Mesothelial cell of epicardium (in vitro differentiated cells): ENCODE measurements at regions not wholly inside any gene's neighbourhood (a gene's known extent, or its start where the extent isn't known, plus 50 kb on each side); places are given as distances from the start of the nearest gene placed in this dataset.

Experiments
- DNase-seq, 2 experiments: peaks; one replicate each; pipeline ENCODE4 v3.0.0; 2021; ENCODE audit warnings: low spot score in 2 of 2; ENCODE audit not compliant: unreplicated experiment in 2 of 2
- H3K27ac Mint-ChIP-seq: 2 replicates; pipeline ENCODE4 v1.8.0; 2021; ENCODE audit warnings: mixed read lengths
- H3K27me3 Mint-ChIP-seq: 2 replicates; pipeline ENCODE4 v1.8.0; 2021; ENCODE audit warnings: low read depth, mixed read lengths
- H3K36me3 Mint-ChIP-seq: 2 replicates; pipeline ENCODE4 v1.8.0; 2021; ENCODE audit warnings: mixed read lengths
- H3K4me1 Mint-ChIP-seq: 2 replicates; pipeline ENCODE4 v1.8.0; 2021; ENCODE audit warnings: mixed read lengths
- H3K4me3 Mint-ChIP-seq: 2 replicates; pipeline ENCODE4 v1.8.0; 2021; ENCODE audit warnings: mild to moderate bottlenecking, moderate library complexity, mixed read lengths
- H3K9me3 Mint-ChIP-seq: 2 replicates; pipeline ENCODE4 v1.8.0; 2021; ENCODE audit warnings: mixed read lengths
- TF ChIP-seq, protein P1 (sequence below): fragments of 200-600 bp; sonication (generic); IDR thresholded peaks from one replicate; pipeline ENCODE4 v1.5.0; 2021; ENCODE audit warnings: antibody characterized with exemption; ENCODE audit not compliant: unreplicated experiment

DNA sequence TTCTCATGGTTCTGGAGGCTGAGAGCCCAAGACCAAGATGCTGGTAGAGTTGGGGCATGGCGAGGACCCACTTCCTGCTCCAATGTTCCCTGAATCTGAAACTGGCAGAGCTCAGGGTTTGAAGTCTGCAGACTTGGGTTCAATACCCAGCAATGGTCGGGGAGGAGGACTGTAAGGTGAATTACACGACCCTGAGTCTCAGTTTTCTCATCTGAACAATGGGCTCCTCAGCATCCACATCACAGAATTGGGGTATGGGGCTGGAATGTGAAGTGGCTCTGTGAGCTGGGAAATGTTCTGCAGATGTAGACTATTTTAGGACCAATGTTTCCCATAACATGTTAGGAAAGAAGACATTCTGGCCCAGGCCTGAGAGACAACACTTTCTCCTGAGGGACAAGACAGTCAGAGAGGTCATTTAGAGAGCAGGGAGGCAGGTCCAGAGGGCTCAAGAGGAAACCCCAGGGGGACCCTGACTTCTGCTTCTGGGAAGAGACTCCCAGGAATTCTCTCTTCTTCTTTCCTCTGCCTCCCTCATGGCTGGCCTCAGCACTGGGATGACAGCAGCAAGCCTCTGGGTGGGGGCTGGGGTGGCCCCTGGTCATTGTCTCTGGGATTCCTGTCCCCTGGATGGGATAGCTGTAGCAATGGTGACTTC, 141.3 kb upstream of the PMEPA1 start:
- Mint-ChIP-seq H3K27ac (no peak overlapping the region), H3K4me1 (no peaks in the 10 kb centered on the region), H3K9me3 (no peaks in the 10 kb centered on the region), H3K36me3 (no peaks in the 10 kb centered on the region), H3K4me3 (no peak overlapping the region), H3K27me3 (peaks cover 14% of the 10 kb centered on the region)
- DNase-seq, result peak in 1 of 2 experiments; percentile 22
- TF ChIP-seq, protein P1, sequence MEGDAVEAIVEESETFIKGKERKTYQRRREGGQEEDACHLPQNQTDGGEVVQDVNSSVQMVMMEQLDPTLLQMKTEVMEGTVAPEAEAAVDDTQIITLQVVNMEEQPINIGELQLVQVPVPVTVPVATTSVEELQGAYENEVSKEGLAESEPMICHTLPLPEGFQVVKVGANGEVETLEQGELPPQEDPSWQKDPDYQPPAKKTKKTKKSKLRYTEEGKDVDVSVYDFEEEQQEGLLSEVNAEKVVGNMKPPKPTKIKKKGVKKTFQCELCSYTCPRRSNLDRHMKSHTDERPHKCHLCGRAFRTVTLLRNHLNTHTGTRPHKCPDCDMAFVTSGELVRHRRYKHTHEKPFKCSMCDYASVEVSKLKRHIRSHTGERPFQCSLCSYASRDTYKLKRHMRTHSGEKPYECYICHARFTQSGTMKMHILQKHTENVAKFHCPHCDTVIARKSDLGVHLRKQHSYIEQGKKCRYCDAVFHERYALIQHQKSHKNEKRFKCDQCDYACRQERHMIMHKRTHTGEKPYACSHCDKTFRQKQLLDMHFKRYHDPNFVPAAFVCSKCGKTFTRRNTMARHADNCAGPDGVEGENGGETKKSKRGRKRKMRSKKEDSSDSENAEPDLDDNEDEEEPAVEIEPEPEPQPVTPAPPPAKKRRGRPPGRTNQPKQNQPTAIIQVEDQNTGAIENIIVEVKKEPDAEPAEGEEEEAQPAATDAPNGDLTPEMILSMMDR, result no peak

DNA sequence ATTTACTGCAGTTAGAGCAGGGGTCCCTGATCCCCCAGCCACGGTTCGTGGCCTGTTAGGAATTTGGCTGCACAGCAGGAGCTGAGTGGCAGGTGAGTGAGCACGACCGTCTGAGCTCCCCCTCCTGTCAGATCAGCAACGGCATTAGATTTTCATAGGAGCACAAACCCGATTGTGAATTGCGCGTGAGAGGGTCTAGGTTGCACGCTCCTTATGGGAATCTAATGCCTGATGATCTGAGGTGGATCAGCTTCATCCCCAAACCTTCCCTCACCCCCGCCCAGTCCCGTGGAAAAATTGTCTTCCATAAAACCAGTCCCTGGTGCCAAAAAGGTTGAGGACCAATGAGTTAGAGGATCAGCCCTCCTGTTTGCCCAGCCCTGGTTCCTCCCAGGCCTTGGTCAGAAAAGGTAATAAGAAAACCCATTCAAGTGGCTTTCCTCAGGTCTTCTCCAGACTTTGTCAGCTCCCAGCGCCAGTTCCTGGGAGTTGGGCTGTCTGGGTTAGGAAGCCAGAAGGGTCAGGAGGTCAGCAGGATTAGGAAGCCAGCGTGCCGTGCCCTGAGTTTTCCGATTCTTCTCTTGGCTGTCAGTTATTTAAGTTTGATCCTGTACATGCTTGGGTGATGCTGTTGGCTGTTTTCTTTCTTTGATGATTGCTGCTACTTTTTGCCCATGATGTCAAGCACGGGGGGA, 139.9 kb upstream of the PMEPA1 start:
- TF ChIP-seq, protein P1, result no peak
- H3K27me3 Mint-ChIP-seq, result peaks cover 14% of the 10 kb centered on the region
- H3K9me3 Mint-ChIP-seq, result no peaks in the 10 kb centered on the region
- H3K27ac Mint-ChIP-seq, result no peak overlapping the region
- H3K4me1 Mint-ChIP-seq, result no peaks in the 10 kb centered on the region
- peak in 1 of 2 experiments; percentile 19 for DNase-seq
- no peaks in the 10 kb centered on the region for H3K36me3 Mint-ChIP-seq
- H3K4me3 Mint-ChIP-seq, result no peak overlapping the region

DNA sequence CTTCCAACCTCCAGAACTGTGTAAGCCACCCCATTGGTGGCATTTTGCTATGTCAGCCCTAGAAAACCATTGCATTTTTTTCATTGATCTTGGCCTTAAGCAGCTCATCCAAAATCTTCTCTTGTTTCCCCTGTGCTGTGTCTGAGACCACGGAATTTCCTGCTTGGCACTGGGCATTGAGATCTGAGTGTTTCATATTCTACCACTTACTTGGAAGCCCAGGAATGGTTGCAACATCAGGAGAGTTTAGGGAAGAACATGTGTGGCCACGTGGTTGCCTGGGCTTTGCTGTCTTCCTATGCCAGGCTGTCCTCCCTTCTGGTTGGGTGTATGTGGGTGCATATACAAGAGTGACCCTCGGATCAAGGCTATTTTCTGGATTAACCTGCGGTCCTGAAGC, 139.3 kb upstream of the PMEPA1 start:
- TF ChIP-seq, protein P1, result no peak
- Mint-ChIP-seq H3K36me3 (no peaks in the 10 kb centered on the region), H3K4me1 (no peaks in the 10 kb centered on the region), H3K9me3 (no peaks in the 10 kb centered on the region), H3K27me3 (peaks cover 14% of the 10 kb centered on the region), H3K4me3 (no peak overlapping the region), H3K27ac (no peak overlapping the region)
- peak in 1 of 2 experiments; percentile 13 for DNase-seq

DNA sequence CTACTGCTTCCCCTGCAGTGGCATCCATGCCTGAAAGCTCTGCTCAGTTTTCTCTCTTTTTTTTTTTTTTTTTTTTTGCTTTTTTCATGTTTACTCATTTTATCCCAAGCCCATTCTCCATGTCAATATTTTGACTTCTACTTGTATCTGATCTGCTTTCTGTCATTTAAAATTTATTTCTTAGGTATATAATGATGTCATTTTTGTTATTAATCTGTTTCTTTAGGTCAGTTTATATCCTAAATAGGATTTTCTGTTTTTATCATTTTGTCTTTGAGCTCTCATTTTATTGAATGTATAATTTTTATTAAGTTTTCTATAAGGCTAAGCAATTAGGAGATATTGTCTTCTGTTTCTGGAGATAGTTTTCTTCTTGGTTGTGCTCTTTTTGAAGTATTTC, 138.5 kb upstream of the PMEPA1 start:
- Mint-ChIP-seq H3K36me3 (no peaks in the 10 kb centered on the region), H3K27me3 (peaks cover 12% of the 10 kb centered on the region), H3K27ac (no peak overlapping the region), H3K9me3 (no peaks in the 10 kb centered on the region), H3K4me3 (no peak overlapping the region), H3K4me1 (no peaks in the 10 kb centered on the region)
- TF ChIP-seq, protein P1, result no peak
- DNase-seq, result no peak

DNA sequence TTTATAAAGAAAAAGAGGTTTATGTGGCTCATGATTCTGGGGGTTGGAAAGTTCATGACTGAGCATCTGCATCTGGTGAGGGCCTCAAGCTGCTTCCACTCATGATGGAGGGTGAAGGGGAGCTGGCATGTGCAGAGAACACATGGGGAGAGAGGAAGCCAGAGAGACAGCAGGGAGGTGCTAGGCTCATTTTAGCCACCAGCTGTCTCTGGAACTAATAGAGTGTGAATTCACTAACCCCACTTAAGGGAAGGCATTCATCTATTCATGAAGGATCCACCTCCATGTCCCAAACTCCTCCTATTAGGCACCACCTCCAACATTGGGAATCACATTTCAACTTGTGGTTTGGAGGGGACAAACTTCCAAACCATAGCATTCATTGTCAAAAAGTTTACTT, 137.3 kb upstream of the PMEPA1 start:
- H3K4me1 Mint-ChIP-seq, result no peaks in the 10 kb centered on the region
- no peak for DNase-seq
- H3K36me3 Mint-ChIP-seq, result no peaks in the 10 kb centered on the region
- H3K27me3 Mint-ChIP-seq, result peaks cover 11% of the 10 kb centered on the region
- H3K27ac Mint-ChIP-seq, result no peak overlapping the region
- TF ChIP-seq, protein P1, result no peak
- H3K4me3 Mint-ChIP-seq, result no peak overlapping the region
- no peaks in the 10 kb centered on the region for H3K9me3 Mint-ChIP-seq
